Thymus (tissue), 11 donors: ENCODE measurements at regions not wholly inside any gene's neighbourhood (a gene's known extent, or its start where the extent isn't known, plus 50 kb on each side); places are given as distances from the start of the nearest gene placed in this dataset.
A peak's percentile ranks its signal among the peaks of the same experiment; 100 is the strongest.

ENCODE experiments used
- DNase-seq, 9 donors: peaks; one replicate each; pipeline ENCODE4 v3.0.0-alpha.2; 2013; ENCODE audit warnings: low spot score in 9 of 9, low read depth in 6 of 9, missing footprints in 1 of 9
- H3K27ac ChIP-seq, 2 donors: one replicate each; pipeline ENCODE4 v1.5.1; 2013; ENCODE audit warnings: control low read depth in 1 of 2, low read depth in 1 of 2, low read length in 1 of 2, mild to moderate bottlenecking in 1 of 2, moderate library complexity in 1 of 2
- H3K27me3 ChIP-seq, 2 donors: one replicate each; pipeline ENCODE4 v1.5.1; 2013; ENCODE audit warnings: low read length in 1 of 2; ENCODE audit not compliant: control insufficient read depth in 2 of 2, insufficient read depth in 1 of 2
- H3K36me3 ChIP-seq, 2 donors: one replicate each; pipeline ENCODE4 v1.5.1; 2013; ENCODE audit warnings: low read length in 1 of 2, mild to moderate bottlenecking in 1 of 2, moderate library complexity in 1 of 2; ENCODE audit not compliant: control insufficient read depth in 2 of 2, insufficient read depth in 2 of 2
- H3K4me1 ChIP-seq, 2 donors: one replicate each; pipeline ENCODE4 v1.5.1; 2013; ENCODE audit warnings: low read length in 2 of 2; ENCODE audit not compliant: control insufficient read depth in 2 of 2, insufficient read depth in 2 of 2
- H3K4me3 ChIP-seq, 2 donors: one replicate each; pipeline ENCODE4 v1.5.1; 2013; ENCODE audit warnings: low read length in 2 of 2, control low read depth in 1 of 2, mild to moderate bottlenecking in 1 of 2
- H3K9me3 ChIP-seq, 2 donors: one replicate each; pipeline ENCODE4 v1.5.1; 2013; ENCODE audit warnings: low read length in 1 of 2, mild to moderate bottlenecking in 1 of 2; ENCODE audit not compliant: control insufficient read depth in 2 of 2, insufficient read depth in 1 of 2
- WGBS: extraction: QIAGEN DNeasy Blood & Tissue Kit; methylation state at CpG from one replicate; pipeline ENCODE4 v1.1.7; 2013; 5-methylcytosine and 5-hydroxymethylcytosine counted together
- donor health status: healthy.

DNA sequence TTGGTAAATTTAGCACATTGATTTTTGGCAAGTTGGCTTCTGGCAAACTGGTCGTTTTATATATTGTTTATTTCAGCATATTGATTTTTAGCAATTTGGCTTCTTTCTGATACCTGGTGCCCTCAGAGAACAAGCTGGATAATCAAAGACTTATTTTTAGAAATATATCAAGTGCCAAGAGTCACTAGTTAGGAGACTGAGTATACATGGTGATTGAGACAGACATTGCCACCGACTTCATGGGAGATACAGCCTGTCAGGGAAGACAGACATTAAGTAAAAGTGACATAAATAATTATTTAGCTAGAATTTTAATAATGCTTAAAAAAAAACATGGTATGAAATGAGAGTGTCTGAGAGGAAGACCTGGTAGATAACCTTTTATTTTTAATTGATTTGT lies 242.3 kb upstream of the MTNR1B start:
- Histone ChIP-seq H3K9me3 (no peaks in the 10 kb centered on the region), H3K4me3 (no peak overlapping the region), H3K36me3 (no peaks in the 10 kb centered on the region), H3K27me3 (no peaks in the 10 kb centered on the region), H3K27ac (no peak overlapping the region), H3K4me1 (no peaks in the 10 kb centered on the region)
- no peak for DNase-seq
- 95% methylated on average over 2 of the region's 2 CpGs for WGBS

DNA sequence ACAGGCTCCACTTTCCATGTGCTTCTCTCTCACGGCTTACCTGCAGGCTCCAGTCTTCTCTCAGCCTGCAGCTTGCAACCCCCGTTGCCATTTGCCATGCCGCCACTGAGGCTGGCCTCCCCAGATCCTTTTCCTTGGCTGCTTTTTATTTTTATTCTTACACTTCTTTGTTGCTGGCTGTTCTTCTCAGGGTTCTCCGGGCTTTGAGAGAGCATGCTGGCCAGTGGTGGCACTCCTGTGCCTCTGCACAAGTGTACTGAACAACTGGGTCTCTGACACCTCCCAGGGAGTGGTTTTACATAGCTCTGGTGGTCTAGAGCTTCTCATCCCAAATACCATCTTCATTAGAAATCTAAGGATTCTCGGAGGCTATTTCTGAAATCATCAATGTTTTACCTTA lies 241.7 kb upstream of the MTNR1B start:
- DNase-seq: no peak
- no peaks in the 10 kb centered on the region for H3K9me3 ChIP-seq
- H3K27me3 ChIP-seq: no peaks in the 10 kb centered on the region
- H3K36me3 ChIP-seq: no peaks in the 10 kb centered on the region
- 97% methylated on average over 5 of the region's 5 CpGs for WGBS
- no peak overlapping the region for H3K27ac ChIP-seq
- H3K4me3 ChIP-seq: no peak overlapping the region
- H3K4me1 ChIP-seq: no peaks in the 10 kb centered on the region

DNA sequence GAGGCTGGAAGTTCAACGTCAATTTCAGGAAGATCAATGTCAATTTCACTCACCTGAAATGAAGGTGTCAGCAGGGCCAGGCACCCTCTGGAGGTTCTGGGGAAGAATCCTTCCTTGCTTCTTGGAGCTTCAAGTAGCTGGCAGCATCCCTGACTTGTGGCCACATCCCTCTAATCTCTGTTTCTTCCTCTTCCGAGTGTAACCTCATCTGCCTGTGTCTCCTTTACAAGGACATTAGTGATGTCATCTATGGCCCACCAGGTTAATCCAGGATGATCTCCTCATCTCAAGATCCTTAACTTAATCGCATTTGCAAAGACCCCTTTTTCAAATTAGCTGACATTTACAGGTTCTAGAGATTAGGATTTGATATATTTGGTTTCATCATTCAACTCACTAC lies 240.8 kb upstream of the MTNR1B start:
- Histone ChIP-seq H3K36me3 (no peaks in the 10 kb centered on the region), H3K4me3 (no peak overlapping the region), H3K4me1 (no peaks in the 10 kb centered on the region), H3K27me3 (no peaks in the 10 kb centered on the region), H3K9me3 (no peaks in the 10 kb centered on the region), H3K27ac (no peak overlapping the region)
- 97% methylated on average over 3 of the region's 3 CpGs for WGBS
- no peak for DNase-seq

DNA sequence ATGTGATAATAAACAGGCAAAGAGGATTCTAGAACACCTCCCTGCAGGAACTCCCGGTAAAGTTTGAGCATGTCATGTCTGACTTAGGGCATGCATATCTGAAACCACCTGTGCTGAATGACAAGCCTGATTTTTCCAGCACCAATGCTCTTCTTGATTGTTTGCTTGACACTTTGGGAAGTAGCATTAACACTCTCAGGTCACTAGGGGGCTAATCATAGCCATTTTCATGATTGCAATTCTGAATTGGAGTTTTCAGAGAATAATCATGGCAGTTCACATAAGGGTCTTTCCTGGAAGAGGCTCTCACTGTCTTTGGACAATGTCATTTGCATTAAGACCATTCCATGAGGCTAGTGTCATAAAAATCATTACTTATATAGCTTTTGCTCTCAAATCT lies 234.4 kb upstream of the MTNR1B start:
- H3K4me3 ChIP-seq: no peak overlapping the region
- DNase-seq: peak in 3 of 9 donors; percentile 7 to 41 (median 18)
- H3K9me3 ChIP-seq: no peaks in the 10 kb centered on the region
- no peaks in the 10 kb centered on the region for H3K36me3 ChIP-seq
- no peaks in the 10 kb centered on the region for H3K4me1 ChIP-seq
- H3K27me3 ChIP-seq: no peaks in the 10 kb centered on the region
- 86% methylated on average over 1 of the region's 1 CpG for WGBS
- no peak overlapping the region for H3K27ac ChIP-seq

DNA sequence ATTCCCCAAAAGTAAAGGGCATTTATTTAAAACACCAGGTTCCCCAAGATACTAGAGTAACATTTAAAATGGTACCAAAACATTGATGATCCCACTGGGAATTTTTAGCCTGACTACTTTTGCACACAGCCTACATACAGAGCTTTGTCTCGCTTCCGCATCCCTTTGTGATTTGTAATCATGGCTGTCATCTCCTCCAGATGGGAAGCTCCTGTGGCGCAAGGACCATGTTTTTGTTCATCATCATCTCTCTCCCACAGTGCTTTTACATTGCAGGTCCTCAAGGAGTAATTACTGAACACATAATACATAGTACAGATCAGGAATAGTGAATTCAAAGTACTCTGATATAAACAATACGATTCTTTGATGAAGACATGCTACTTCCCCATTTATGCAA lies 231.2 kb upstream of the MTNR1B start:
- no peaks in the 10 kb centered on the region for H3K36me3 ChIP-seq
- no peak overlapping the region for H3K4me3 ChIP-seq
- H3K9me3 ChIP-seq: no peaks in the 10 kb centered on the region
- no peaks in the 10 kb centered on the region for H3K4me1 ChIP-seq
- H3K27me3 ChIP-seq: no peaks in the 10 kb centered on the region
- WGBS: 98% methylated on average over 4 of the region's 4 CpGs
- H3K27ac ChIP-seq: no peak overlapping the region
- DNase-seq: no peak

DNA sequence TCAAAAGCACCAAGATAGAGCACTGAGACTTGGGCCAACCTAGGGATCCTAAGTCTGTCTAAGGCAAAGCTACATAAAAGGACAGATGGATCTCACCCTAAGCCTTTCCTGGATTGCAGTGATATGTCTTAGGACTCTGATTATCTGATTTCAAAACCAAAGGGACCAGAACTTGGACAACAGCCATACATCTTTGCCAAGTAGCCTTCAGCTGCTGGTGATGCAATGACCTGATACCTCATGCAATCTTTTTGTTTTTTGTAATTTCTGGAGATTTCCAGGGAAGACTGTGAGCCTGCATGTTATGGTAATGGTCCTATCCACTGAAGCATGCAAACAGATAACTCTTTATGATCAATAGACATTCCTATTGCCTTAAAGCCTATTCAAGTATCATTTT lies 230.4 kb upstream of the MTNR1B start:
- Histone ChIP-seq H3K4me1 (no peaks in the 10 kb centered on the region), H3K9me3 (no peaks in the 10 kb centered on the region), H3K4me3 (no peak overlapping the region), H3K27me3 (no peaks in the 10 kb centered on the region), H3K27ac (no peak overlapping the region), H3K36me3 (no peaks in the 10 kb centered on the region)
- no peak for DNase-seq

DNA sequence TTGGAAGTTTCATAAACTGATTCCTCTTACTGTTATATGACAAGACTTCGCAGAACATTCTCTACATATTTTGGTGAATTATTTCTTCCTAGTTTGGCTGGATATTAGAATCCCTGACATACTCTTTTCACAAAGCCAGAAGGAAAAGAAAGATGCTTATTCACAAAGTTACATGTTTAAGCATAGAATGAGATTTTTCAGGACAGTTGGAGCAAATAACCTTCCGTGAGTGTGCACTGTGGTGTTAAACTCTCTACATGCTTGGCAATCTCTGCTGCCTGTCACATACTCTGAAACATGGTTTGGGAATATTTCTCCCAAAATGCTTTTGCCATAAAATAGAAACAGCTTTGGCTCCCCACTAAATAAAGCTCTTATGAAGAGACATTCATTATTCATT lies 230.0 kb upstream of the MTNR1B start:
- no peaks in the 10 kb centered on the region for H3K27me3 ChIP-seq
- no peak for DNase-seq
- no peak overlapping the region for H3K27ac ChIP-seq
- no peak overlapping the region for H3K4me3 ChIP-seq
- WGBS: 90% methylated on average over 2 of the region's 2 CpGs
- no peaks in the 10 kb centered on the region for H3K36me3 ChIP-seq
- no peaks in the 10 kb centered on the region for H3K9me3 ChIP-seq
- no peaks in the 10 kb centered on the region for H3K4me1 ChIP-seq

DNA sequence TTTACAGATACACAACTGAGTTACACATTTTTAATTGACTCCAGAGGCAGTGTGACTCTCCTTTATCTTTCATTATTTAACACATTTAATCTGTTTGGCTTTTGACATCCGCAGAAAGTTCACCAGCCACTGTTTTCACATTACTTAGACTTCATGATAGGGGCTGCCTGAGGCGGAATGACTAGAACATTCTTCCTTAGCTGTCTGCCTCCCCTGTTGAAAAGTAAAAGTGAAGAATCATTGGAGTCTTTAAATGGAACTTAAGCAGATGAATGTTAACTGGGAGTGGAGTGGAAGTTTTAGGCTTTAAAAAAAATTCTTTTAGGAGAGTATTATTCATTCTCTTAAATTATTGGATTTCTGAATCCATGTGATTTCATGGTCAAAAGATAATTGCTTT lies 229.2 kb upstream of the MTNR1B start:
- Histone ChIP-seq H3K4me1 (no peaks in the 10 kb centered on the region), H3K9me3 (no peaks in the 10 kb centered on the region), H3K27me3 (no peaks in the 10 kb centered on the region), H3K27ac (no peak overlapping the region), H3K4me3 (no peak overlapping the region), H3K36me3 (no peaks in the 10 kb centered on the region)
- no peak for DNase-seq
- WGBS: 96% methylated on average over 2 of the region's 2 CpGs

DNA sequence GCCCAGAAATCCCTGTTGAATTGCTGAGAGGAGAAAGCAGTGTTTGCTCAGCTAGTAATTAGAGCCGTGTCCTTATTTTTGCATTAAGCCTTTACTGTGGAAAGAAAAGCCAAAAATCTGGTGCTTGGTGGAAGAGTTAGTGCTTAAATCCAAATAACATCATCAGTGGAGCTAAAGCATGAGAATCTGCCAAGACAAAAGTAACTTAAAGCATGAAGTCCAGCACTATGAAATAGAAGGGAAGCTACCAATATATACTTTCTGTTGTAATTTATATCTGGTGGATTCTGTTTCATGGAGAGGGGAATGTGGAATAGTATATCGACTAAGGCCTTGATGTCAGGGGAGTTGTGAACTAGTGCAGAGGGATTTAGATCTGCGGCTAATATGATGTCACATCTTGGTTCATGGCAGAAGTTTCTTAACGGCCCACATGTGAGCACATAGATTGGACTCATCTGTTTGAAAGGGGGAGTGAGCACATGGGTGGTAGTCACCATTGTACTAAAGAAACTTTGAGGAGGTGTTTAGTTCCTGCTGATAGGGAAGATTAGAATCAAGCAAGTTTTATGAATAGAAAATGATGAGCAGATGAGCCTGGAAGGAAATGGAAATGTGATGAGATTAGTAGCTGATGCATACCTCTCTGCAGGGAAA lies 224.4 kb upstream of the MTNR1B start:
- 92% methylated on average over 4 of the region's 4 CpGs for WGBS
- DNase-seq: no peak
- peaks cover 0 to 3% of the 10 kb centered on the region in 2 donors for H3K9me3 ChIP-seq

DNA sequence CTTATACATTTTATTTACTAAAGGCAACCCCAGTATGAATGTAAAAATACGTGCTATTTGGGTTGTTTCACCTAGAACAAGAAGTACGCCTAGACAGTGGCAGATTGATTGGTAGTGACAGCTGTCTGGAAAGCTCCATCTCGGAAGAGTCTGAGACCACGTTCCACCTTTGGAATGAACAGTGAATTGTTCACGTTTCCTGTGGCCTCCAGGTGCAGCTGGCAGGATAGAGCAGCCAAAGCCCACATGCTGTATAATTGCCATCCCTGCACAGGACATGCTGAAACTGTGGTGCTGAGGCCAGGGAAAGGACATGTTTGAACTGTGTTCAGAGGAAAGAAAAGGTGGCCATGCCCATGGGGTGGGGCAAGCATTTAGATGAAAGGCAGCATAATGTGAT lies 218.7 kb upstream of the MTNR1B start:
- no peaks in the 10 kb centered on the region for H3K36me3 ChIP-seq
- H3K4me3 ChIP-seq: no peak overlapping the region
- 75% methylated on average over 5 of the region's 5 CpGs for WGBS
- H3K9me3 ChIP-seq: peaks cover 0 to 3% of the 10 kb centered on the region in 2 donors
- H3K4me1 ChIP-seq: peaks cover 2 to 4% of the 10 kb centered on the region in 2 donors
- no peak overlapping the region for H3K27ac ChIP-seq
- no peaks in the 10 kb centered on the region for H3K27me3 ChIP-seq
- DNase-seq: no peak

More for the DNA sequence above, 224.4 kb upstream of the MTNR1B start:
- H3K4me3 ChIP-seq: no peak overlapping the region
- no peak overlapping the region for H3K27ac ChIP-seq
- H3K36me3 ChIP-seq: no peaks in the 10 kb centered on the region
- H3K27me3 ChIP-seq: no peaks in the 10 kb centered on the region
- H3K4me1 ChIP-seq: no peaks in the 10 kb centered on the region
